OCI-LY7 (cell line): ENCODE measurements at regions not wholly inside any gene's neighbourhood (a gene's known extent, or its start where the extent isn't known, plus 50 kb on each side); places are given as distances from the start of the nearest gene placed in this dataset.

Experiments used
- BruUV-seq: library from RNA; stranded (reverse); fragments of 400-500 nt; replicated peaks from 2 replicates; lab custom pipeline; 2021; lab: Mats Ljungman, UMichigan
- CTCF ChIA-PET: fragments of 300-600 bp; sonication (Branson Sonifier 250); formaldehyde crosslinking; loops from one replicate; lab custom pipeline; 2022; ENCODE audit warnings: antibody characterized with exemption; ENCODE audit not compliant: unreplicated experiment; lab: Charles Lee
- POLR2A ChIA-PET: fragments of 300-600 bp; sonication (Branson Sonifier 250); formaldehyde crosslinking; loops from one replicate; lab custom pipeline; 2022; ENCODE audit warnings: antibody characterized with exemption; lab: Charles Lee
- DNase-seq: peaks from one replicate; pipeline ENCODE4 v3.0.0-alpha.2; 2015; ENCODE audit warnings: low spot score
- H2AFZ ChIP-seq: fragments of 200-600 bp; sonication (generic), shearing (Covaris generic); 2 replicates; pipeline ENCODE4 v1.6.1; 2014; ENCODE audit warnings: mild to moderate bottlenecking, antibody characterized with exemption, low read length, moderate library complexity
- H3K27ac ChIP-seq: fragments of 200-600 bp; sonication (generic); 2 replicates; pipeline ENCODE4 v1.5.1; 2014; ENCODE audit warnings: mixed run types, low read depth, mild to moderate bottlenecking, moderate library complexity, low read length, inconsistent platforms; ENCODE audit not compliant: poor library complexity, severe bottlenecking
- H3K36me3 ChIP-seq: fragments of 200-600 bp; sonication (generic); 2 replicates; pipeline ENCODE4 v1.6.1; 2014; ENCODE audit warnings: mild to moderate bottlenecking, antibody characterized with exemption, low read length, moderate library complexity, mixed read lengths; ENCODE audit not compliant: insufficient read depth
- H3K4me1 ChIP-seq: fragments of 200-600 bp; sonication (generic); 2 replicates; pipeline ENCODE4 v1.5.1; 2014; ENCODE audit warnings: mild to moderate bottlenecking, low read length; ENCODE audit not compliant: insufficient read depth, poor library complexity, severe bottlenecking
- H3K4me2 ChIP-seq: fragments of 200-600 bp; sonication (generic); 2 replicates; pipeline ENCODE4 v1.6.1; 2014; ENCODE audit warnings: mild to moderate bottlenecking, low read length
- H3K4me3 ChIP-seq: fragments of 200-600 bp; sonication (generic); 2 replicates; pipeline ENCODE4 v1.5.1; 2014; ENCODE audit warnings: mild to moderate bottlenecking, low read depth, low read length; ENCODE audit not compliant: poor library complexity, severe bottlenecking
- H3K79me2 ChIP-seq: fragments of 200-600 bp; sonication (generic); 2 replicates; pipeline ENCODE4 v1.6.1; 2016; ENCODE audit warnings: low read depth, mild to moderate bottlenecking, low read length, moderate library complexity, mixed read lengths; ENCODE audit not compliant: insufficient read depth
- H3K9me2 ChIP-seq: fragments of 200-600 bp; sonication (generic); 2 replicates; pipeline ENCODE4 v1.6.1; 2016; ENCODE audit warnings: mild to moderate bottlenecking, low read length, mixed read lengths; ENCODE audit not compliant: insufficient read depth
- H3K9me3 ChIP-seq: fragments of 200-600 bp; sonication (generic); 2 replicates; pipeline ENCODE4 v1.6.1; 2014; ENCODE audit warnings: mild to moderate bottlenecking, mixed run types, low read length, mixed read lengths
- H4K20me1 ChIP-seq: fragments of 200-600 bp; sonication (generic); 2 replicates; pipeline ENCODE4 v1.6.1; 2014; ENCODE audit warnings: mild to moderate bottlenecking, antibody characterized with exemption, low read length, moderate library complexity, mixed read lengths; ENCODE audit not compliant: insufficient read depth
- EZH2phosphoT487 ChIP-seq: fragments of 200-600 bp; sonication (generic); IDR thresholded peaks from 2 replicates; pipeline ENCODE4 v1.6.1; 2018; ENCODE audit warnings: low read depth, borderline replicate concordance, mild to moderate bottlenecking, mixed run types, antibody characterized with exemption, low read length, moderate library complexity, mixed read lengths
- intact Hi-C: fragments of 100-400 bp; cut with micrococcal nuclease; formaldehyde crosslinking; loops from one replicate; pipeline ENCODE4 v1.10.0; 2022; ENCODE audit not compliant: unreplicated experiment
- TF ChIP-seq, protein P1 (sequence below): fragments of 200-600 bp; sonication (generic); conservative IDR thresholded peaks from 2 replicates; pipeline ENCODE4 v1.5.1; 2014; ENCODE audit warnings: mild to moderate bottlenecking, antibody characterized with exemption, low read length, moderate library complexity, mixed read lengths

- TF ChIP-seq, protein P1, sequence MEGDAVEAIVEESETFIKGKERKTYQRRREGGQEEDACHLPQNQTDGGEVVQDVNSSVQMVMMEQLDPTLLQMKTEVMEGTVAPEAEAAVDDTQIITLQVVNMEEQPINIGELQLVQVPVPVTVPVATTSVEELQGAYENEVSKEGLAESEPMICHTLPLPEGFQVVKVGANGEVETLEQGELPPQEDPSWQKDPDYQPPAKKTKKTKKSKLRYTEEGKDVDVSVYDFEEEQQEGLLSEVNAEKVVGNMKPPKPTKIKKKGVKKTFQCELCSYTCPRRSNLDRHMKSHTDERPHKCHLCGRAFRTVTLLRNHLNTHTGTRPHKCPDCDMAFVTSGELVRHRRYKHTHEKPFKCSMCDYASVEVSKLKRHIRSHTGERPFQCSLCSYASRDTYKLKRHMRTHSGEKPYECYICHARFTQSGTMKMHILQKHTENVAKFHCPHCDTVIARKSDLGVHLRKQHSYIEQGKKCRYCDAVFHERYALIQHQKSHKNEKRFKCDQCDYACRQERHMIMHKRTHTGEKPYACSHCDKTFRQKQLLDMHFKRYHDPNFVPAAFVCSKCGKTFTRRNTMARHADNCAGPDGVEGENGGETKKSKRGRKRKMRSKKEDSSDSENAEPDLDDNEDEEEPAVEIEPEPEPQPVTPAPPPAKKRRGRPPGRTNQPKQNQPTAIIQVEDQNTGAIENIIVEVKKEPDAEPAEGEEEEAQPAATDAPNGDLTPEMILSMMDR, result no peak
- no peak for TF ChIP-seq EZH2phosphoT487
- Histone ChIP-seq H3K9me2 (no peaks in the 10 kb centered on the region), H2AFZ (no peak overlapping the region), H3K9me3 (no peaks in the 10 kb centered on the region), H3K36me3 (no peaks in the 10 kb centered on the region), H3K4me2 (no peak overlapping the region), H3K79me2 (no peaks in the 10 kb centered on the region), H3K27ac (no peak overlapping the region), H3K4me3 (no peak overlapping the region), H3K4me1 (no peaks in the 10 kb centered on the region), H4K20me1 (no peaks in the 10 kb centered on the region)
- ChIA-PET CTCF (no interaction called here), POLR2A (interaction anchor here (0.6 kb wide), 1 partner anchor 754 kb away, joined by 3 read pairs; no protein-coding TSS in a partner anchor)
- DNase-seq, result no peak
- no TSS peak for BruUV-seq
- intact Hi-C loops, result no loop called here
These were observed 52.1 kb upstream of the MYRIP start for GRCh38 chr3:39757307-39757706.
